Fibroblast of the aortic adventitia (primary cell): ENCODE measurements at regions not wholly inside any gene's neighbourhood (a gene's known extent, or its start where the extent isn't known, plus 50 kb on each side); places are given as distances from the start of the nearest gene placed in this dataset.
"Not testable (repeated sequence)": the region's sequence is repeated elsewhere in the genome, so short reads cannot be mapped to it uniquely, and the experiment has no call there.

ENCODE experiments used
- DNase-seq: peaks from one replicate; pipeline ENCODE4 v3.0.0-alpha.2; 2010; ENCODE audit warnings: low read depth
- H3K4me3 ChIP-seq: 2 replicates; pipeline ENCODE4 v1.5.1; 2011; ENCODE audit warnings: low read depth, mild to moderate bottlenecking, control low read depth, low read length, moderate library complexity
- CTCF ChIP-seq: IDR thresholded peaks from 2 replicates; pipeline ENCODE4 v1.5.1; 2011; ENCODE audit warnings: mild to moderate bottlenecking, low read length, control low read depth, inconsistent platforms; ENCODE audit not compliant: insufficient read depth

- not testable (repeated sequence) for H3K4me3 ChIP-seq
- peak; percentile 22 for DNase-seq
Observed at GRCh38 chr1:228796945-228797344, 61.7 kb downstream of the RHOU start.

- peak; percentile 20 for DNase-seq
- no peak for TF ChIP-seq CTCF
Observed at GRCh38 chr1:228798035-228798434, 62.8 kb downstream of the RHOU start.

GRCh38 chr1:228798548-228798947 lies 63.3 kb downstream of the RHOU start:
- H3K4me3 ChIP-seq, result no peak overlapping the region
- peak; percentile 89 for DNase-seq
- TF ChIP-seq CTCF, result no peak

More at GRCh38 chr1:228798035-228798434, 62.8 kb downstream of the RHOU start:
- H3K4me3 ChIP-seq, result no peak overlapping the region

- no peak for DNase-seq
- no peak for TF ChIP-seq CTCF
- H3K4me3 ChIP-seq, result no peak overlapping the region
Observed at GRCh38 chr1:228799924-228800323, 64.6 kb downstream of the RHOU start.

GRCh38 chr1:228801068-228801467 lies 65.8 kb downstream of the RHOU start:
- DNase-seq, result peak; percentile 16
- H3K4me3 ChIP-seq, result no peak overlapping the region
- TF ChIP-seq CTCF, result no peak

GRCh38 chr1:228802386-228803220 lies 67.3 kb downstream of the RHOU start:
- peak; percentile 78 for DNase-seq
- H3K4me3 ChIP-seq, result no peak overlapping the region
- TF ChIP-seq CTCF, result no peak

- DNase-seq, result no peak
- no peak overlapping the region for H3K4me3 ChIP-seq
- TF ChIP-seq CTCF, result no peak
Observed at GRCh38 chr1:228803421-228803820, 68.1 kb downstream of the RHOU start.
